Fibroblast of lung (primary cell): ENCODE measurements at regions not wholly inside any gene's neighbourhood (a gene's known extent, or its start where the extent isn't known, plus 50 kb on each side); places are given as distances from the start of the nearest gene placed in this dataset.

Experiments
- DNase-seq, 2 donors: peaks; one replicate each; pipeline versions ENCODE4 v3.0.0 to v3.0.0-alpha.2; 2010; ENCODE audit warnings: low read depth in 2 of 2
- H2AFZ ChIP-seq: 2 replicates; pipeline ENCODE4 v1.5.1; 2012; ENCODE audit warnings: low read length, control low read depth, inconsistent platforms
- H3K27ac ChIP-seq: 2 replicates; pipeline ENCODE4 v1.5.1; 2011; ENCODE audit warnings: low read length, control low read depth; ENCODE audit not compliant: insufficient read depth
- H3K27me3 ChIP-seq: 2 replicates; pipeline ENCODE4 v1.5.1; 2011; ENCODE audit warnings: mild to moderate bottlenecking, low read length; ENCODE audit not compliant: control insufficient read depth, insufficient read depth
- H3K36me3 ChIP-seq: 2 replicates; pipeline ENCODE4 v1.5.1; 2011; ENCODE audit warnings: low read length; ENCODE audit not compliant: control insufficient read depth, insufficient read depth
- H3K4me1 ChIP-seq: 2 replicates; pipeline ENCODE4 v1.5.1; 2011; ENCODE audit warnings: low read length; ENCODE audit not compliant: control insufficient read depth, insufficient read depth; ENCODE audit errors: extremely low read depth
- H3K4me2 ChIP-seq: 2 replicates; pipeline ENCODE4 v1.5.1; 2011; ENCODE audit warnings: low read length, control low read depth; ENCODE audit not compliant: insufficient read depth; ENCODE audit errors: extremely low read depth
- H3K4me3 ChIP-seq, 4 experiments: fragments of 200-600 bp in 1 of 4; sonication (generic) in 1 of 4; replicated peaks in 1 of 4; 2 replicates each; pipeline ENCODE4 v1.5.1; 2011 to 2016; ENCODE audit warnings: low read length in 4 of 4, low read depth in 3 of 4, mild to moderate bottlenecking in 3 of 4, control low read depth in 2 of 4, inconsistent platforms in 1 of 4, mixed read lengths in 1 of 4; ENCODE audit not compliant: insufficient read depth in 1 of 4; ENCODE audit errors: control extremely low read depth in 1 of 4
- H3K79me2 ChIP-seq: 2 replicates; pipeline ENCODE4 v1.5.1; 2012; ENCODE audit warnings: mild to moderate bottlenecking, low read length, inconsistent platforms; ENCODE audit not compliant: control insufficient read depth, insufficient read depth
- H3K9ac ChIP-seq: 2 replicates; pipeline ENCODE4 v1.5.1; 2011; ENCODE audit warnings: mild to moderate bottlenecking, low read length, control low read depth; ENCODE audit not compliant: insufficient read depth
- H3K9me3 ChIP-seq: 2 replicates; pipeline ENCODE4 v1.5.1; 2012; ENCODE audit warnings: low read depth, low read length; ENCODE audit not compliant: control insufficient read depth, insufficient read depth
- H4K20me1 ChIP-seq: 2 replicates; pipeline ENCODE4 v1.5.1; 2011; ENCODE audit warnings: low read length; ENCODE audit not compliant: control insufficient read depth, insufficient read depth; ENCODE audit errors: extremely low read depth
- EZH2 ChIP-seq: IDR thresholded peaks from 2 replicates; pipeline ENCODE4 v1.5.1; 2012; ENCODE audit warnings: low read length, control low read depth, mild to moderate bottlenecking; ENCODE audit errors: missing control alignments
- TF ChIP-seq, protein P1 (sequence below), 2 donors: IDR thresholded peaks in 1 of 2; conservative IDR thresholded peaks in 1 of 2; 1 replicate in 1 of 2; 2 replicates in 1 of 2; pipeline ENCODE4 v1.5.1; 2011 to 2012; ENCODE audit warnings: low read length in 2 of 2, control low read depth in 1 of 2, inconsistent platforms in 1 of 2, low read depth in 1 of 2, mild to moderate bottlenecking in 1 of 2

DNA sequence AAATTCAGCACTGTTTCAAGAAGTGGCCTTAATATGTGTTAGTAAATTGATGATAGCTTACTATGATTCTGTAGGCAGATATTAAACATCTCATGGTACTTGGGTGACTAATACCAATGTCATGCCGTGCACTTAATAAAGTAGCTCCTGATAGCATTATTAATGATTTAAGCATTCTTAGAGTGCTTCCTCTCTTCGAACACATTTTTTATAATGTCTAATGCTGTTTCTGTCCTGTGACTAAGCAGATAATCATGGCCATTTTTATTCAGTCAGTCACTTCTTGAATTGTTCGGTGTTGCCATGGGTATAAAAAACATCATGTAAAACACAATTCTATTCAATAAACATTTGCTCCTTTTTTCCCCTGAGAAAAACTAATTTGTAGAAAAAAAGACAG is 804.6 kb upstream of the ADGRL4 start:
- peak; percentile 61 to 94 for DNase-seq
- no peak overlapping the region for H3K4me3 ChIP-seq
- H3K9me3 ChIP-seq: no peaks in the 10 kb centered on the region
- no peaks in the 10 kb centered on the region for H3K36me3 ChIP-seq
- no peak for TF ChIP-seq EZH2
- TF ChIP-seq, protein P1, sequence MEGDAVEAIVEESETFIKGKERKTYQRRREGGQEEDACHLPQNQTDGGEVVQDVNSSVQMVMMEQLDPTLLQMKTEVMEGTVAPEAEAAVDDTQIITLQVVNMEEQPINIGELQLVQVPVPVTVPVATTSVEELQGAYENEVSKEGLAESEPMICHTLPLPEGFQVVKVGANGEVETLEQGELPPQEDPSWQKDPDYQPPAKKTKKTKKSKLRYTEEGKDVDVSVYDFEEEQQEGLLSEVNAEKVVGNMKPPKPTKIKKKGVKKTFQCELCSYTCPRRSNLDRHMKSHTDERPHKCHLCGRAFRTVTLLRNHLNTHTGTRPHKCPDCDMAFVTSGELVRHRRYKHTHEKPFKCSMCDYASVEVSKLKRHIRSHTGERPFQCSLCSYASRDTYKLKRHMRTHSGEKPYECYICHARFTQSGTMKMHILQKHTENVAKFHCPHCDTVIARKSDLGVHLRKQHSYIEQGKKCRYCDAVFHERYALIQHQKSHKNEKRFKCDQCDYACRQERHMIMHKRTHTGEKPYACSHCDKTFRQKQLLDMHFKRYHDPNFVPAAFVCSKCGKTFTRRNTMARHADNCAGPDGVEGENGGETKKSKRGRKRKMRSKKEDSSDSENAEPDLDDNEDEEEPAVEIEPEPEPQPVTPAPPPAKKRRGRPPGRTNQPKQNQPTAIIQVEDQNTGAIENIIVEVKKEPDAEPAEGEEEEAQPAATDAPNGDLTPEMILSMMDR (conservative IDR thresholded peaks at IDR 0.05 in 1 of 2, IDR thresholded peaks at IDR 0.05 in 1 of 2; ENCODE audit: low read depth in 1 of 2, low read length in 2 of 2): no peak
- peaks cover 4% of the 10 kb centered on the region for H3K4me1 ChIP-seq
- no peak overlapping the region for H2AFZ ChIP-seq
- no peaks in the 10 kb centered on the region for H3K79me2 ChIP-seq
- H3K9ac ChIP-seq: no peak overlapping the region
- peak overlapping the region; percentile 1 for H3K4me2 ChIP-seq
- H3K27ac ChIP-seq: peak overlapping the region; percentile 72
- H4K20me1 ChIP-seq: no peaks in the 10 kb centered on the region
- no peaks in the 10 kb centered on the region for H3K27me3 ChIP-seq

DNA sequence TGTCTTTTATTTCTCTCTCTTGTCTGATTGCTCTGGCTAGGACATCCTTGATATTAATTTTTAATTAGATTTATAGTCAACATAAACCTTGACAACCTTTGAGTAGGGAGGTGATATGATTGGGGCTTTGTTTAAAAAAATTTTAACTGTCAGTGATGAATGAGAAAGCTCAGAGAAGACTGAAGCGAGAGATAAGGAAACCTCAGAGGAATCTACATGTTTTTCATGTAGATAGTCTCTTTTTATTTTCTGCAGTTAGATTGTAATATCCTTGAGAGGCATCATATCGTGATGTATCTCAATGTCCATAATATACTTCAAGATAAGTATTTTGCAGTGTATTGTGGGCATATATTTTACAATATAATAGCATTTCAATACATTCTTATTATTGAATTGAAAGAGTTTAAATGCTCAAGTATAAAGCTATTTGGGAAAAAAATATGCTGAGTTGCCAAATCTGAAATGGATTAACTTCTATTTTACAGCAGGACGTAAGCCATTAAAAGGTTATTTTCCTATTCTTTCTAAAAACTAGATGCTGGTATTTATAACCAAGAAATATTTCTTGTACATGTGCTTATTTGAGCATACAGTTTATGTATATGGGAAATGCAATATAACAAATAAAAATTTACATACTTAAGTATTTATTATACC is 802.4 kb upstream of the ADGRL4 start:
- TF ChIP-seq, protein P1 (conservative IDR thresholded peaks at IDR 0.05 in 1 of 2, IDR thresholded peaks at IDR 0.05 in 1 of 2; ENCODE audit: low read depth in 1 of 2, low read length in 2 of 2): no peak
- no peak for TF ChIP-seq EZH2
- Histone ChIP-seq H3K27me3 (no peaks in the 10 kb centered on the region), H3K9me3 (no peaks in the 10 kb centered on the region), H3K36me3 (no peaks in the 10 kb centered on the region), H3K9ac (no peak overlapping the region), H3K27ac (no peak overlapping the region), H3K4me1 (peaks cover 4% of the 10 kb centered on the region), H4K20me1 (no peaks in the 10 kb centered on the region), H3K4me3 (no peak overlapping the region), H3K4me2 (no peak overlapping the region), H3K79me2 (no peaks in the 10 kb centered on the region), H2AFZ (no peak overlapping the region)
- DNase-seq: peak in 1 of 2 donors; percentile 10

DNA sequence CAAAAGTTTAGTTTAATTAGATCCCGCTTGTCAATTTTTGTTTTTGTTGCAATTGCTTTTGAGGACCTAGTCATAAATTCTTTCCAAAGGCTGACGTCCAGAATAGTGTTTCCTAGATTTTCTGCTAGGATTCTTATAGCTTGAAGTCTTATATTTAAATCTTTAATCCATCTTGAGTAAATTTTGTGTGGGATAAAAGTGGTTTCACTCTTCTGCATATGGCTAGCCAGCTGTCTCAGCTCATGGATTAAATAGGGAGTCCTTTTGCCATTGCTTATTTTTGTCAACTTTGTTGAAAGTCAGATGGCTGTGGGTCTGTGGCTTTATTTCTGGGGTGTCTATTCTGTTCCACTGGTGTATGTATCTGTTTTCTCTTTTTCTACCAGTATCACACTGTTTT is 801.3 kb upstream of the ADGRL4 start:
- TF ChIP-seq, protein P1 (conservative IDR thresholded peaks at IDR 0.05 in 1 of 2, IDR thresholded peaks at IDR 0.05 in 1 of 2; ENCODE audit: low read depth in 1 of 2, low read length in 2 of 2): no peak
- TF ChIP-seq EZH2: no peak
- H3K4me2 ChIP-seq: no peak overlapping the region

More for the DNA sequence above, 801.3 kb upstream of the ADGRL4 start:
- Histone ChIP-seq H3K27me3 (no peaks in the 10 kb centered on the region), H2AFZ (no peak overlapping the region), H3K9me3 (no peaks in the 10 kb centered on the region), H3K4me1 (peaks cover 4% of the 10 kb centered on the region), H3K9ac (no peak overlapping the region), H3K4me3 (no peak overlapping the region), H3K36me3 (no peaks in the 10 kb centered on the region), H3K79me2 (no peaks in the 10 kb centered on the region), H3K27ac (no peak overlapping the region), H4K20me1 (no peaks in the 10 kb centered on the region)
- DNase-seq: no peak
